ENCODE measurements at regions not wholly inside any gene's neighbourhood (a gene's known extent, or its start where the extent isn't known, plus 50 kb on each side); places are given as distances from the start of the nearest gene placed in this dataset.

DNA sequence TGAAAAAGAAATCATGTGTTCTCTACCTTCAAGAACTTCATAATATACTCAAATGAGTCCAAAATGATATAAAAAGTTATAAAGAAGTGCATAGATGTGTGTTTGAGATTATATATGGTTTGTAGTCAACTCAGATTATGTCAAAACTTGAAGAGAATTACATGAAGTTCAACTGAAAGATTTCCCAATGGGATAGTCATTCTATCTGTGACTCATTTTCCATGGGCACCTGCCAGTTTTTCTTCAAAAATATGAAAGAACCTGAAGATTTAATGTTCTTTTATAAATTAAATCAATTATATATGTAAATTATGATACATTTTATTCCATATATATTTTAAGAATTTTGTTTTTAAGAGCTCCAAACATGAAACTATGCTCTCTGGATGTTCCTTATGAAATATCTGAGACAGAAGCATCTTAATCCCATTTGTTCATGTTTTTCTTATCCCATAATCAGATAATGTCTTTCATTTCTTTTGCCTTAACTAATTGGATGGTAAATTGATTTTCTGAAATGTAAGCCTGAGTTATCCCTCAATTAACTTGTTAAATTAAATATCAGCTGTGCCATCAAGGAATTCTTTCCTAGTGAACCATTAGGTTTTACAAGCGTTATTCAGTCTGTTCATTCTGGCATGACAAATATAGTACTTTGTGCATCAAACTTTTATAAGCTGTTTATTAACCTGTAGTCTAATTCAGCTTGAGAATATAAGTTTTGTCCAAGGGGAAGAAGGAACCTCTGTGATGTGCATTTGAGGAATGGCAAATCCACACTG is 387.1 kb downstream of the IPMK start:
- no peak for TF ChIP-seq CTCF (IDR thresholded peaks at IDR 0.05; ENCODE audit: low read depth, low read length, missing control alignments)
- DNase-seq (ENCODE audit: low read depth), result no peak
- H3K4me3 ChIP-seq (ENCODE audit: low read depth, low read length), result no peak overlapping the region

- no peak for TF ChIP-seq CTCF (IDR thresholded peaks at IDR 0.05; ENCODE audit: low read depth, low read length, missing control alignments)
- DNase-seq (ENCODE audit: low read depth), result no peak
- no peak overlapping the region for H3K4me3 ChIP-seq (ENCODE audit: low read depth, low read length)
Observed at GRCh38 chr10:57874810-57875209, 392.9 kb downstream of the IPMK start.

DNA sequence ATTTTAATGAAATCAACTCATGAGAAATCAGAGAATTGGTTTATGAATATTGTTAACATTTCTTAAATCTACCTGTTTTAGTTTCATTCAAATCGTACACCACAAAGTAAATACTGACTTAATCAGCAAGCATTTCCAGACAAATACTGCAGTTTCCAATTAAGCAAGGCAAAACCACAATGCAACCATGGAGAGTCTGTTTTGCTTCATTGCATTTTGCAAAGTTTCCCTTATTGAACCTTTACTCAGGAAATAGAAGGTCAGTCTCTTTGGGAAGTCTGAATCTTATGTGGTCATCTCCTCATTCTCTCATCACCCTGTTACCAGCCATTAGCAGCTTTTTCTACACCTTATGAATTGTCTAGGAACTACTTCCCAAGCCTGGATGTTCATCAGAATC is 400.5 kb downstream of the IPMK start:
- no peak overlapping the region for H3K4me3 ChIP-seq (ENCODE audit: low read depth, low read length)
- no peak for DNase-seq (ENCODE audit: low read depth)
- no peak for TF ChIP-seq CTCF (IDR thresholded peaks at IDR 0.05; ENCODE audit: low read depth, low read length, missing control alignments)

- no peak for TF ChIP-seq CTCF (IDR thresholded peaks at IDR 0.05; ENCODE audit: low read depth, low read length, missing control alignments)
- no peak for DNase-seq (ENCODE audit: low read depth)
- no peak overlapping the region for H3K4me3 ChIP-seq (ENCODE audit: low read depth, low read length)
Observed at GRCh38 chr10:57864765-57865680, 402.7 kb downstream of the IPMK start.

- no peak for TF ChIP-seq CTCF (IDR thresholded peaks at IDR 0.05; ENCODE audit: low read depth, low read length, missing control alignments)
- H3K4me3 ChIP-seq (ENCODE audit: low read depth, low read length), result no peak overlapping the region
- no peak for DNase-seq (ENCODE audit: low read depth)
Observed at GRCh38 chr10:57849691-57850357, 417.9 kb downstream of the IPMK start.

- no peak overlapping the region for H3K4me3 ChIP-seq (ENCODE audit: low read depth, low read length)
- no peak for DNase-seq (ENCODE audit: low read depth)
- no peak for TF ChIP-seq CTCF (IDR thresholded peaks at IDR 0.05; ENCODE audit: low read depth, low read length, missing control alignments)
Observed at GRCh38 chr10:57846307-57847065, 421.2 kb downstream of the IPMK start.

All from GM12864 (cell line).